ENCODE measurements at regions not wholly inside any gene's neighbourhood (a gene's known extent, or its start where the extent isn't known, plus 50 kb on each side); places are given as distances from the start of the nearest gene placed in this dataset.

DNA sequence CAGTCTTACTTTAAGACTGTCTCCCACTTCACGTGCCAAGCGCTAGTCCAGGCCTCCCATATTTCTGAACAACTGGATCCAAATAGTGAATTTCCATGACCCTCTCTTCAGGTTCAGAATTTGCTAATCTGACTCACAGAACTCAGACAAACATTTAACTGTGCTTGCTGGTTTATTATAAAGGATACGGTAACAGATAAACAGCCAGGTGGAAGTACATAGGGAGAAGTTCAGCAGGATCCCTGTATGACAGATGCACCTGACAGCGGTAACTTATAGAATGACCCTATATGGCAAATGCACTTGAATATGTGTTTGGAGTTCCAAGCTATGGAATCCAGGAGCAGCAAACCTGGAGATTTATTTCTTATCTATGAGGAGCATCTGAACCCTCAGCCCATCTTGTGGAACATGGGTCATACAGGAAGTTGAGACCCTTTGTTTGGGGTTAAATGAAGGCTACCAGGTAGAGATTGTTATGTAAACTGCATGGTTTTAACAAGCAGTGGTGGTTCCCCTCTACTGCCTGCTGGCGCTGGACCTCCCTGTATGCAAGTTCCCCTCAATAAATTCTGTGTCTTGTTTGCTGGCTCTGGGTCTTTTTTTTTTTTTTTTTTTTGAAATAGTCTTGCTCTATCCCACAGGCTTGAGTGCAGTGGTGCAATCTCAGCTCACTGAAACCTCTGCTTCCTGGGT, 622.6 kb downstream of the KCNJ2 start:
- TF ChIP-seq CTCF (IDR thresholded peaks at IDR 0.05; ENCODE audit: low read depth, low read length, missing input control) (no peak), YY1 (IDR thresholded peaks at IDR 0.05) (no peak), FOXA1 (IDR thresholded peaks at IDR 0.05) (no peak), SP1 (IDR thresholded peaks at IDR 0.05) (no peak), GABPA (IDR thresholded peaks at IDR 0.05 in 1 of 2, conservative IDR thresholded peaks at IDR 0.05 in 1 of 2) (no peak), REST (IDR thresholded peaks at IDR 0.05) (no peak)

Measured in liver (tissue), 3 donors.